ENCODE measurements at regions not wholly inside any gene's neighbourhood (a gene's known extent, or its start where the extent isn't known, plus 50 kb on each side); places are given as distances from the start of the nearest gene placed in this dataset.
A peak's percentile ranks its signal among the peaks of the same experiment; 100 is the strongest.

- H2AFZ ChIP-seq (ENCODE audit: low read depth, low read length, poor library complexity, severe bottlenecking): no peak overlapping the region
- intact Hi-C loops (cut with micrococcal nuclease): loop anchor here (10.0 kb wide), 1 partner anchor 329 kb away; no protein-coding TSS in a partner anchor
- H3K27ac ChIP-seq (ENCODE audit: low read depth, low read length): no peak overlapping the region
- BruUV-seq (replicated peaks): no TSS peak
- no peak for TF ChIP-seq RAD21 (IDR thresholded peaks at IDR 0.05; ENCODE audit: low read depth)
- no peak for TF ChIP-seq TCF7L2 (IDR thresholded peaks at IDR 0.05; ENCODE audit: borderline replicate concordance, extremely low read depth, insufficient read depth, insufficient read length)
- TF ChIP-seq EZH2 (IDR thresholded peaks at IDR 0.05): no peak
- no peak for TF ChIP-seq ELF1 (IDR thresholded peaks at IDR 0.05; ENCODE audit: borderline replicate concordance, low read depth)
- no peak for TF ChIP-seq FOSL1 (IDR thresholded peaks at IDR 0.05; ENCODE audit: low read depth)
- no peak for TF ChIP-seq CBX3 (IDR thresholded peaks at IDR 0.05; ENCODE audit: low read depth)
- no peak for TF ChIP-seq ATF3 (IDR thresholded peaks at IDR 0.05)
- no peak for TF ChIP-seq CTCF (IDR thresholded peaks at IDR 0.05 in 2 of 3, conservative IDR thresholded peaks at IDR 0.05 in 1 of 3; ENCODE audit: borderline replicate concordance in 1 of 3, insufficient read depth in 1 of 3, low read depth in 2 of 3, low read length in 2 of 3)
- no peaks in the 10 kb centered on the region for H4K20me1 ChIP-seq (ENCODE audit: insufficient read depth)
- H3K79me2 ChIP-seq (ENCODE audit: insufficient read depth, low read length): no peaks in the 10 kb centered on the region
- H3K9me3 ChIP-seq (ENCODE audit: control insufficient read depth in 1 of 2, insufficient read depth in 1 of 2, low read depth in 1 of 2, low read length in 2 of 2): no peaks in the 10 kb centered on the region
- no peaks in the 10 kb centered on the region for H3K27me3 ChIP-seq (ENCODE audit: insufficient read depth, low read length)
- ChIA-PET POLR2A (no interaction called here), CTCF (no interaction called here), RAD21 (ENCODE audit: low non-redundant PET in 1 of 2, low total read pairs in 2 of 2, uncharacterized antibody in 2 of 2, unreplicated experiment in 2 of 2) (no interaction called here)
- no peaks in the 10 kb centered on the region for H3K9me2 ChIP-seq (ENCODE audit: insufficient read depth)
- no peaks in the 10 kb centered on the region for H3K4me1 ChIP-seq (ENCODE audit: control insufficient read depth in 1 of 2, insufficient read depth in 2 of 2, low read length in 2 of 2)
- no peak overlapping the region for H3K4me3 ChIP-seq (replicated peaks in 1 of 2; ENCODE audit: low read depth in 1 of 2, low read length in 2 of 2)
- no peaks in the 10 kb centered on the region for H3K36me3 ChIP-seq (ENCODE audit: control insufficient read depth in 1 of 2, insufficient read depth in 2 of 2, low read length in 2 of 2)
- ATAC-seq (no peak), DNase-seq (ENCODE audit: low read depth, low spot score) (no peak)
- H3K4me2 ChIP-seq (ENCODE audit: low read length): no peak overlapping the region
- H3K9ac ChIP-seq (ENCODE audit: low read length): no peak overlapping the region
These were observed 673.0 kb downstream of the TLL1 start for GRCh38 chr4:166546009-166546408.

- intact Hi-C loops (cut with micrococcal nuclease): no loop called here
- POLR2A ChIA-PET: no interaction called here
- Histone ChIP-seq H3K79me2 (ENCODE audit: insufficient read depth, low read length) (no peaks in the 10 kb centered on the region), H4K20me1 (ENCODE audit: insufficient read depth) (no peaks in the 10 kb centered on the region), H3K4me2 (ENCODE audit: low read length) (no peak overlapping the region), H3K27me3 (ENCODE audit: insufficient read depth, low read length) (no peaks in the 10 kb centered on the region), H3K4me3 (replicated peaks in 1 of 2; ENCODE audit: low read depth in 1 of 2, low read length in 2 of 2) (no peak overlapping the region), H3K9ac (ENCODE audit: low read length) (no peak overlapping the region), H3K36me3 (ENCODE audit: control insufficient read depth in 1 of 2, insufficient read depth in 2 of 2, low read length in 2 of 2) (no peaks in the 10 kb centered on the region), H3K4me1 (ENCODE audit: control insufficient read depth in 1 of 2, insufficient read depth in 2 of 2, low read length in 2 of 2) (no peaks in the 10 kb centered on the region), H3K9me3 (ENCODE audit: control insufficient read depth in 1 of 2, insufficient read depth in 1 of 2, low read depth in 1 of 2, low read length in 2 of 2) (no peaks in the 10 kb centered on the region), H3K9me2 (ENCODE audit: insufficient read depth) (no peaks in the 10 kb centered on the region), H3K27ac (ENCODE audit: low read depth, low read length) (no peak overlapping the region), H2AFZ (ENCODE audit: low read depth, low read length, poor library complexity, severe bottlenecking) (no peak overlapping the region)
- no TSS peak for BruUV-seq (replicated peaks)
- CTCF ChIA-PET: no interaction called here
- TF ChIP-seq SRF (IDR thresholded peaks at IDR 0.05; ENCODE audit: low read depth) (no peak), FOSL1 (IDR thresholded peaks at IDR 0.05; ENCODE audit: low read depth) (no peak), YY1 (IDR thresholded peaks at IDR 0.05; ENCODE audit: extremely low read depth, insufficient replicate concordance, low read depth, low read length) (no peak), CTCF (IDR thresholded peaks at IDR 0.05 in 2 of 3, conservative IDR thresholded peaks at IDR 0.05 in 1 of 3; ENCODE audit: borderline replicate concordance in 1 of 3, insufficient read depth in 1 of 3, low read depth in 2 of 3, low read length in 2 of 3) (0 out of 6 replicates have a peak, but pooled peaks of 1 of the 3 experiments have one; percentile 7), SP1 (IDR thresholded peaks at IDR 0.05; ENCODE audit: low read depth) (no peak), ZFX (IDR thresholded peaks at IDR 0.05) (no peak), EGR1 (IDR thresholded peaks at IDR 0.05; ENCODE audit: low read depth) (no peak)
- RAD21 ChIA-PET (ENCODE audit: low non-redundant PET in 1 of 2, low total read pairs in 2 of 2, uncharacterized antibody in 2 of 2, unreplicated experiment in 2 of 2): no interaction called here
- DNase-seq (ENCODE audit: low read depth, low spot score) (no peak), ATAC-seq (peak; percentile 20; the same call in 1 of the 2 replicates)
These were observed 656.7 kb downstream of the SPOCK3 start for GRCh38 chr4:166577639-166578038.

Data from HCT116 (cell line).